Thyroid gland (tissue), 4 donors: ENCODE measurements at regions not wholly inside any gene's neighbourhood (a gene's known extent, or its start where the extent isn't known, plus 50 kb on each side); places are given as distances from the start of the nearest gene placed in this dataset.
A peak's percentile ranks its signal among the peaks of the same experiment; 100 is the strongest.

Experiments
- DNase-seq, 2 donors: peaks; one replicate each; pipeline ENCODE4 v3.0.0-alpha.2; 2019
- H3K27ac ChIP-seq, 3 donors: fragments of 200-600 bp; sonication (generic); 1 replicate in 2 of 3; 2 replicates in 1 of 3; pipeline ENCODE4 v1.5.1; 2016 to 2019; ENCODE audit warnings: mild to moderate bottlenecking in 1 of 3, moderate library complexity in 1 of 3
- H3K27me3 ChIP-seq: fragments of 200-600 bp; sonication (generic); one replicate; pipeline ENCODE4 v1.5.1; 2019
- H3K36me3 ChIP-seq, 2 donors: fragments of 200-600 bp; sonication (generic); one replicate each; pipeline ENCODE4 v1.5.1; 2016 to 2019
- H3K4me1 ChIP-seq, 2 donors: fragments of 200-600 bp; sonication (generic); one replicate each; pipeline ENCODE4 v1.5.1; 2017 to 2019
- H3K4me3 ChIP-seq, 3 donors: fragments of 200-600 bp; sonication (generic); replicated peaks in 1 of 3; 1 replicate in 2 of 3; 2 replicates in 1 of 3; pipeline ENCODE4 v1.5.1; 2016; ENCODE audit warnings: mild to moderate bottlenecking in 1 of 3
- H3K9me3 ChIP-seq: fragments of 200-600 bp; sonication (generic); one replicate; pipeline ENCODE4 v1.5.1; 2017
- POLR2A ChIP-seq, 2 donors: fragments of 450-650 bp; IDR thresholded peaks; one replicate each; pipeline ENCODE4 v1.6.1; 2017; ENCODE audit warnings: antibody characterized with exemption in 2 of 2, mild to moderate bottlenecking in 2 of 2, moderate library complexity in 1 of 2
- WGBS, 2 donors: methylation state at CpG; one replicate each; pipeline ENCODE4 v1.1.5; 2017; 5-methylcytosine and 5-hydroxymethylcytosine counted together
- intact Hi-C: fragments of 100-400 bp; cut with DNase I; formaldehyde crosslinking; loops from one replicate; pipeline ENCODE4 v1.15.1; 2023
- TF ChIP-seq, protein P1 (sequence below), 6 experiments: fragments of 200-600 bp in 3 of 6; fragments of 450-650 bp in 3 of 6; sonication (generic) in 3 of 6; IDR thresholded peaks; one replicate each; pipeline ENCODE4 v1.5.1; 2016 to 2019; ENCODE audit warnings: antibody characterized with exemption in 6 of 6, mild to moderate bottlenecking in 2 of 6, inconsistent platforms in 1 of 6, moderate library complexity in 1 of 6

DNA sequence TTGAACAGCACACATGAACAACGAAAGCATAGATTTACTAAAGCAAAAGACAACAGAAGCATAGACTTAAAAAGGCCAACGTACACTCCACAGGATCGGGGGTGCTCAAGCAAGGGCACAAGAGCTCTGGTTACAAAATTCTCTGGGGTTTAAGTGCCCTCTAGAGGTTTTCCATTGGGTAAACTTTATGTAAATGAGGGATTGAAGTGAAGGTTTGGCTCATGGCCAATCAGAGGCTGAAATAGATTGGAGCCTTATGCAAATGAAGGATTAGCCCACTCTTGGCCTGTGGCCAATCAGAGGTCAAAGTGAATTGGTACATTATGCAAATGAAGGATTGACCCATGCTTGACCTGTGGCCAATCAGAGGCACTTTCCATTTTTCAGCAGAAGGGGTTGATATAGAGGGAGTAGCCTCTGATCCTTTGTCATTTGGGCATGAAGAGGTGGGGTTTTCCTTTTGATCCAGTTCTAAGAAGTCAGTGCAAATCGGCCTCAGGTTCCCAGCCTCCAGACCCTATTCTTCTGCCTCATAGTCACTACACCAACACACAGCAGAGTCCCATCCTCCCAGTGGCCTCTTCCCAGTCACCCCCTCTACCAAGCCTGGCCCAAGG lies 244.9 kb downstream of the THBS2 start:
- intact Hi-C loops = no loop called here
- H3K27me3 ChIP-seq = no peaks in the 10 kb centered on the region
- no peaks in the 10 kb centered on the region for H3K36me3 ChIP-seq
- peak; percentile 38 to 47 for DNase-seq
- H3K4me1 ChIP-seq = no peaks in the 10 kb centered on the region
- TF ChIP-seq, protein P1, sequence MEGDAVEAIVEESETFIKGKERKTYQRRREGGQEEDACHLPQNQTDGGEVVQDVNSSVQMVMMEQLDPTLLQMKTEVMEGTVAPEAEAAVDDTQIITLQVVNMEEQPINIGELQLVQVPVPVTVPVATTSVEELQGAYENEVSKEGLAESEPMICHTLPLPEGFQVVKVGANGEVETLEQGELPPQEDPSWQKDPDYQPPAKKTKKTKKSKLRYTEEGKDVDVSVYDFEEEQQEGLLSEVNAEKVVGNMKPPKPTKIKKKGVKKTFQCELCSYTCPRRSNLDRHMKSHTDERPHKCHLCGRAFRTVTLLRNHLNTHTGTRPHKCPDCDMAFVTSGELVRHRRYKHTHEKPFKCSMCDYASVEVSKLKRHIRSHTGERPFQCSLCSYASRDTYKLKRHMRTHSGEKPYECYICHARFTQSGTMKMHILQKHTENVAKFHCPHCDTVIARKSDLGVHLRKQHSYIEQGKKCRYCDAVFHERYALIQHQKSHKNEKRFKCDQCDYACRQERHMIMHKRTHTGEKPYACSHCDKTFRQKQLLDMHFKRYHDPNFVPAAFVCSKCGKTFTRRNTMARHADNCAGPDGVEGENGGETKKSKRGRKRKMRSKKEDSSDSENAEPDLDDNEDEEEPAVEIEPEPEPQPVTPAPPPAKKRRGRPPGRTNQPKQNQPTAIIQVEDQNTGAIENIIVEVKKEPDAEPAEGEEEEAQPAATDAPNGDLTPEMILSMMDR (IDR thresholded peaks at IDR 0.05) = no peak
- TF ChIP-seq POLR2A (IDR thresholded peaks at IDR 0.05) = no peak
- H3K27ac ChIP-seq = no peak overlapping the region
- 39 to 47% methylated on average over 3 to 4 of the region's 4 CpGs for WGBS, 2 donors
- H3K4me3 ChIP-seq = no peak overlapping the region
- no peaks in the 10 kb centered on the region for H3K9me3 ChIP-seq

- Histone ChIP-seq H3K9me3 (no peaks in the 10 kb centered on the region), H3K4me3 (no peak overlapping the region), H3K4me1 (no peaks in the 10 kb centered on the region), H3K27me3 (no peaks in the 10 kb centered on the region), H3K36me3 (no peaks in the 10 kb centered on the region), H3K27ac (no peak overlapping the region)
- no peak for TF ChIP-seq POLR2A (IDR thresholded peaks at IDR 0.05)
- TF ChIP-seq, protein P1 (IDR thresholded peaks at IDR 0.05) = no peak
- WGBS, 2 donors = 86 to 89% methylated on average over 8 of the region's 8 CpGs
- DNase-seq = no peak
- intact Hi-C loops = no loop called here
Measured at GRCh38 chr6:169005166-169005565, 248.5 kb downstream of the THBS2 start.

- no peak for DNase-seq
- Histone ChIP-seq H3K27ac (no peak overlapping the region), H3K4me3 (no peak overlapping the region), H3K36me3 (no peaks in the 10 kb centered on the region), H3K4me1 (no peaks in the 10 kb centered on the region), H3K9me3 (no peaks in the 10 kb centered on the region), H3K27me3 (no peaks in the 10 kb centered on the region)
- TF ChIP-seq POLR2A (IDR thresholded peaks at IDR 0.05) = no peak
- TF ChIP-seq, protein P1 (IDR thresholded peaks at IDR 0.05) = no peak
- WGBS, 2 donors = 93 to 94% methylated on average over 15 of the region's 15 CpGs
- intact Hi-C loops = no loop called here
Measured at GRCh38 chr6:169000022-169000421, 253.6 kb downstream of the THBS2 start.

DNA sequence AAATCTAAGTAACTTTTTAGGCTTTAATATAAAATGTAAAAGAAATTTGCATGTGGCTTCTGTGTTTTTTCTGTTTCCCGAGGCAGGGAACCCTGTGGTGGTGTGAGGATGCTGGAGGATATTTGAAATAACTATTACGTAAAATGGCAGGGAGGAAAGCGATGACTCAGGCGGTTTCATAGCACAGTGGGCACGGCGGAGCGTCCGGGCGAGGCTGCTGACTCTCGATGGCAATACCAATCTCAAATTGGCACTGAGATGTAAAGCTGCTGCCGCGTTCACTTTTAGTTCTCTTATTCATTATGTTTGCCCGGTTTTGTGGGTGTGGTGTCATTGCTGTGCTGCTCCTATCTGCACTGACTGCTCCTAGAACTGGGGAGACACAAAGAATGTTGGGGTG lies 254.3 kb downstream of the THBS2 start:
- intact Hi-C loops = no loop called here
- TF ChIP-seq POLR2A (IDR thresholded peaks at IDR 0.05) = no peak
- TF ChIP-seq, protein P1 (IDR thresholded peaks at IDR 0.05) = no peak
- Histone ChIP-seq H3K4me3 (no peak overlapping the region), H3K9me3 (no peaks in the 10 kb centered on the region), H3K27me3 (no peaks in the 10 kb centered on the region), H3K4me1 (no peaks in the 10 kb centered on the region), H3K27ac (no peak overlapping the region), H3K36me3 (no peaks in the 10 kb centered on the region)
- 89% methylated on average over 13 of the region's 13 CpGs for WGBS, 2 donors
- no peak for DNase-seq

DNA sequence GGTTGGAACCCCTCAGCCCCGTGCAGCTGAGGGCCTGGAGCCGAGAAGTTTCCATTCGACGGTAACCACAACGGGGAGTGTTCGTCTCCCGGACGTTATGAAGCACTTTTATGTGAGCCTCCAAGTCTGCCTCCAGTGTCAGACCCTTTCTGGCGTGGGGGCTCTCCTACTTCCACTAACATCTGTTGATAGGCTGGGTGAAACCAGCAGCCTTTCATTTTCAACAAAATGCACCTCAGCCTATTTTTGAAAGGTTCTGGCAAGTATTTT lies 257.4 kb downstream of the THBS2 start:
- H3K4me1 ChIP-seq = no peaks in the 10 kb centered on the region
- H3K4me3 ChIP-seq = no peak overlapping the region
- no peaks in the 10 kb centered on the region for H3K36me3 ChIP-seq
- TF ChIP-seq, protein P1 (IDR thresholded peaks at IDR 0.05) = no peak
- TF ChIP-seq POLR2A (IDR thresholded peaks at IDR 0.05) = no peak
- H3K27me3 ChIP-seq = no peaks in the 10 kb centered on the region
- intact Hi-C loops = no loop called here
- H3K9me3 ChIP-seq = no peaks in the 10 kb centered on the region
- DNase-seq = no peak
- WGBS, 2 donors = 77 to 91% methylated on average over 9 of the region's 9 CpGs
- no peak overlapping the region for H3K27ac ChIP-seq
